ENCODE measurements at regions not wholly inside any gene's neighbourhood (a gene's known extent, or its start where the extent isn't known, plus 50 kb on each side); places are given as distances from the start of the nearest gene placed in this dataset.
"Not testable (repeated sequence)": the region's sequence is repeated elsewhere in the genome, so short reads cannot be mapped to it uniquely, and the experiment has no call there.

- ChIA-PET POLR2A (ENCODE audit: unreplicated experiment) (no interaction called here), CTCF (no interaction called here)
These were observed 247.6 kb downstream of the TMEM121 start for GRCh38 chr14:105774001-105774400.

GRCh38 chr14:105774585-105775348 is 248.4 kb downstream of the TMEM121 start:
- POLR2A ChIA-PET (ENCODE audit: unreplicated experiment); H3F3A ChIP-seq (ENCODE audit: low read length, unreplicated experiment); H2AFZ ChIP-seq (ENCODE audit: low read length); H3K9me3 ChIP-seq (ENCODE audit: low read length); H3K9me2 ChIP-seq (replicated peaks; ENCODE audit: low read length); H3K79me2 ChIP-seq (ENCODE audit: low read length); H3K9ac ChIP-seq (ENCODE audit: low read length); H4K20me1 ChIP-seq (ENCODE audit: low read length); H3K27me3 ChIP-seq (ENCODE audit: low read length); H3K4me3 ChIP-seq (ENCODE audit: low read length); H3K4me2 ChIP-seq (ENCODE audit: low read length); H3K27ac ChIP-seq (ENCODE audit: low read length); H3K4me1 ChIP-seq (ENCODE audit: insufficient read depth, low read length); DNase-seq; ATAC-seq; H3K36me3 ChIP-seq (ENCODE audit: low read depth, low read length); intact Hi-C loops (cut with micrococcal nuclease); CTCF ChIA-PET; BruUV-seq (replicated peaks): not testable (repeated sequence)

More at GRCh38 chr14:105774001-105774400, 247.6 kb downstream of the TMEM121 start:
- no peaks in the 10 kb centered on the region for H3K27me3 ChIP-seq (ENCODE audit: low read length)
- no peaks in the 10 kb centered on the region for H3K79me2 ChIP-seq (ENCODE audit: low read length)
- H3K4me3 ChIP-seq (ENCODE audit: low read length): no peak overlapping the region
- no peaks in the 10 kb centered on the region for H4K20me1 ChIP-seq (ENCODE audit: low read length)
- H3K36me3 ChIP-seq (ENCODE audit: low read depth, low read length): no peaks in the 10 kb centered on the region
- H3K9me3 ChIP-seq (ENCODE audit: low read length): no peaks in the 10 kb centered on the region
- ATAC-seq (no peak), DNase-seq (peak; percentile 2)
- H3K4me2 ChIP-seq (ENCODE audit: low read length): no peak overlapping the region
- H3K9ac ChIP-seq (ENCODE audit: low read length): no peak overlapping the region
- BruUV-seq (replicated peaks): no TSS peak
- TF ChIP-seq CTCF (conservative IDR thresholded peaks at IDR 0.05; ENCODE audit: low read depth, low read length) (peak; percentile 23; the same call in 1 of the 2 replicates), EZH2phosphoT487 (IDR thresholded peaks at IDR 0.05; ENCODE audit: borderline replicate concordance, low read length) (no peak), EZH2 (IDR thresholded peaks at IDR 0.05; ENCODE audit: low read length, unreplicated experiment) (no peak)
- no peaks in the 10 kb centered on the region for H3F3A ChIP-seq (ENCODE audit: low read length, unreplicated experiment)
- no peaks in the 10 kb centered on the region for H3K9me2 ChIP-seq (replicated peaks; ENCODE audit: low read length)
- no peak overlapping the region for H3K27ac ChIP-seq (ENCODE audit: low read length)
- H3K4me1 ChIP-seq (ENCODE audit: insufficient read depth, low read length): no peaks in the 10 kb centered on the region
- intact Hi-C loops (cut with micrococcal nuclease): no loop called here
- H2AFZ ChIP-seq (ENCODE audit: low read length): no peak overlapping the region

- H3K9me3 ChIP-seq (ENCODE audit: low read length); H3K4me1 ChIP-seq (ENCODE audit: insufficient read depth, low read length); H3K9me2 ChIP-seq (replicated peaks; ENCODE audit: low read length); POLR2A ChIA-PET (ENCODE audit: unreplicated experiment); intact Hi-C loops (cut with micrococcal nuclease); H3F3A ChIP-seq (ENCODE audit: low read length, unreplicated experiment); H4K20me1 ChIP-seq (ENCODE audit: low read length); ATAC-seq; H3K27ac ChIP-seq (ENCODE audit: low read length); H3K9ac ChIP-seq (ENCODE audit: low read length); H3K79me2 ChIP-seq (ENCODE audit: low read length); H3K4me2 ChIP-seq (ENCODE audit: low read length); H3K27me3 ChIP-seq (ENCODE audit: low read length); H3K4me3 ChIP-seq (ENCODE audit: low read length); H2AFZ ChIP-seq (ENCODE audit: low read length); DNase-seq; CTCF ChIA-PET; H3K36me3 ChIP-seq (ENCODE audit: low read depth, low read length); BruUV-seq (replicated peaks): not testable (repeated sequence)
These were observed 249.1 kb downstream of the TMEM121 start for GRCh38 chr14:105775349-105775923.

- H3K9me2 ChIP-seq (replicated peaks; ENCODE audit: low read length); H4K20me1 ChIP-seq (ENCODE audit: low read length); POLR2A ChIA-PET (ENCODE audit: unreplicated experiment); BruUV-seq (replicated peaks); H3K36me3 ChIP-seq (ENCODE audit: low read depth, low read length); H3K27ac ChIP-seq (ENCODE audit: low read length); H3F3A ChIP-seq (ENCODE audit: low read length, unreplicated experiment); CTCF ChIA-PET; H3K9ac ChIP-seq (ENCODE audit: low read length); H3K9me3 ChIP-seq (ENCODE audit: low read length); DNase-seq; H3K27me3 ChIP-seq (ENCODE audit: low read length); intact Hi-C loops (cut with micrococcal nuclease); H3K4me1 ChIP-seq (ENCODE audit: insufficient read depth, low read length); H3K4me3 ChIP-seq (ENCODE audit: low read length); H2AFZ ChIP-seq (ENCODE audit: low read length); H3K4me2 ChIP-seq (ENCODE audit: low read length); H3K79me2 ChIP-seq (ENCODE audit: low read length); ATAC-seq: not testable (repeated sequence)
These were observed 249.7 kb downstream of the TMEM121 start for GRCh38 chr14:105776112-105776511.
